ENCODE measurements at regions not wholly inside any gene's neighbourhood (a gene's known extent, or its start where the extent isn't known, plus 50 kb on each side); places are given as distances from the start of the nearest gene placed in this dataset.
"Not testable (repeated sequence)": the region's sequence is repeated elsewhere in the genome, so short reads cannot be mapped to it uniquely, and the experiment has no call there.

DNA sequence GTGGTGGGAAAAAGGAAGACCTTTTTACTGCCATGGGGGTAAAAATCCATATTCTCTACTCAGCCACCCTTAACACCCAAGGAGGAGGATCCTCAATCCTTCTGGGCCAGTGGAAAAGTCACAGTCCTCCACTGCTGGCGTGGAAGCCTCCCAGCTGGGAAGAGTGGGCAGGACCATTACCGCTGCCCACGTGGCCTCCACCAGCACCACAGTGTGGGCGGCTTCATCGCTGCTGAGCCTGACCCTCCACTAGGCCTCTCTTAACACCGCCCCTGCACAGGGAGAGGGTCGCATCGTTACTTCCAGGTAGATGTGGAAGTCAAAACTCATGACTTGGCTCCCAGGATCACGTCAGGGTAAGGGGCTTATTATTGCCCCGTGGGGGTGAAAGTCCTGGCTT lies 656.5 kb downstream of the SUCLG1 start:
- intact Hi-C loops (cut with micrococcal nuclease), result no loop called here

DNA sequence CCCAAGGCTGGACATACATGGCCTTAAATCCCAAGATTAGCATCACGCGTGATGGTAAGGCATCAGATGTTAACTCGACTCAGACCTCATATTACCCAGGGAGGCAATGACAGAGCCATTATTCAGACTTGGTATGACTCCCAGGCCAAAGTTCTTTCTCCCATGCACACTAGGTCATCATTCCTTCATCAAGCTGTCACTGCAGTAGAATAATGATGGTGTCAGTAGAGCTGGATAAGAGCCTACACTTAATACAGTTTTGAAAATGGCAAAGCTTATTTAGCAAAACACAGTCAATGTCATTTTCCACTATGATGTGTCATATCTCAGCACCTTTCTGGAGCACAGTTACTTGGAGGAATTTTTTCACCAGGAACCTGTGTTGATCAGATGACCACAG lies 663.3 kb downstream of the SUCLG1 start:
- intact Hi-C loops (cut with micrococcal nuclease), result no loop called here

DNA sequence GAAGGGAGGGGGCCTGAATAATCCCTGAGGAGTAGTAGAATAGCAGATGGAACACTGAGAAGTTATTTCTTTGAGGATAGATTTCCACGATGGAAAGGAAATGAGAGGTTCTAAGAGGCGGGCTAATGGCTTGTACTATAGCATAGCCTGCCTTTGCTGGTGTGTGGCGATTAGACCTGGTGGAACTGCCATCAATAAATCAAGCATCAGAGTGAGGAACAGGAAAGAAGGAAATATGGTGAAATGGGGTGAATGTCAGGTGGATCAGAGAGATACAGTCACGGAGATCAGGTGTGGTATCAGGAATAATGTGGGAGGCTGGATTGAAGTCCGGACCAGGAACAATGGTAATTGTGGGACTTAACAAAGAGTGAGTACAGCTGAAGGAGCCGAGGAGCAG lies 668.6 kb downstream of the SUCLG1 start:
- intact Hi-C loops (cut with micrococcal nuclease), result not testable (repeated sequence)

DNA sequence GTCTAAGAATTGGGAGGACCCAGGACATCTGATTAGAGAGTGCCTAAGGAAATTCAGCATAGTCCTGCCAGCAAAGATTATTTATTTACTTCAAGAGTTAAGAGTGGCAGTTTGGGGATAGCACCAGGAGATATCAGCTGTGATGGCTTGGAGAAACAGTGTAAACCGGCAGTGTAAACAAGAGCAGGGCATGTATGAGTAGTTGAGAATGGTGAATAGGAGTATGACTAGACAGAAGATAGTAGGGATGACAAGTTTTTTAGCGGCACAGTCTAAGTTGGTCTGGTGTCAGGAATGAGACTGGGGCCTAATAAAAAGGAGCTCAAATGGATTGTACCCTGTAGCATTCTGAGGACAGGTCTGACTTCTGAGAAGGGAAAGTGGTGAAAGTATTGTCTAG lies 669.4 kb downstream of the SUCLG1 start:
- intact Hi-C loops (cut with micrococcal nuclease), result not testable (repeated sequence)

DNA sequence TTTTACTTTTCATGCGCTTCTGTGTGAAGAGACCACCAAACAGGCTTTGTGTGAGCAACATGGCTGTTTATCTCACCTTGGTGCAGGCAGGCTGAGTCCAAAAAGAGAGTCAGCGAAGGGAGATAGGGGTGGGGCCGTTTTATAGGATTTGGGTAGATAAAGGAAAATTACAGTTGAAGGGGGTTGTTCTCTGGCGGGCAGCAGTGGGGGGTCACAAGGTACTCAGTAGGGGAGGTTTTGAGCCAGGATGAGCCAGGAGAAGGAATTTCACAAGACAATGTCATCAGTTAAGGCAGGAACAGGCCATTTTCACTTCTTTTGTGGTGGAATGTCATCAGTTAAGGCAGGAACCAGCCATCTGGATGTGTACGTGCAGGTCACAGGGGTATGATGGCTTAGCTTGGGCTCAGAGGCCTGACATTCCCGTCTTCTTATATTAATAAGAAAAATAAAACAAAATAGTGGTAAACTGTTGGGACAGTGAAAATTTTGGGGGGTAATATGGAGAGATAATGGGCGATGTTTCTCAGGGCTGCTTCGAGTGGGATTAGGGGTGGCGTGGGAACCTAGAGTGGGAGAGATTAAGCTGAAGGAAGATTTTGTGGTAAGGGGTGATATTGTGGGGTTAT lies 670.0 kb downstream of the SUCLG1 start:
- intact Hi-C loops (cut with micrococcal nuclease), result not testable (repeated sequence)

DNA sequence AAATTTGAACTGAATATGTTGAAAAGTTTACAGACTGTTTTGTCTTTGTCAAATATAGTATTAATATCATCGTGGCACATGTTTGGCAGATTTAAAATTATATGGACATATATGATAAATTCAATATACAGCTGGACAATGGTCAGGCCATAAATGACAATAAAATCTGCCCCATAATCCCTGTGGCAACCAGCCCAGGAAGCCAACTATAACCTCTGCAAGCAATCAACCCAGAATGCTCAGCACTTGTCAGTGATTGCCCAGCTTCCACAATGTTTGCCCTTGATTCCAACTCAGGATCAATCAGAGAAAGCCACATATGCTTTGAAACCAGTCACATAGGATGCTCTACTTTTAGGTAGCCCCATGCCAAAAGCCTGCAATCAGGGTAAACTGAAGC lies 671.9 kb downstream of the SUCLG1 start:
- intact Hi-C loops (cut with micrococcal nuclease), result no loop called here

DNA sequence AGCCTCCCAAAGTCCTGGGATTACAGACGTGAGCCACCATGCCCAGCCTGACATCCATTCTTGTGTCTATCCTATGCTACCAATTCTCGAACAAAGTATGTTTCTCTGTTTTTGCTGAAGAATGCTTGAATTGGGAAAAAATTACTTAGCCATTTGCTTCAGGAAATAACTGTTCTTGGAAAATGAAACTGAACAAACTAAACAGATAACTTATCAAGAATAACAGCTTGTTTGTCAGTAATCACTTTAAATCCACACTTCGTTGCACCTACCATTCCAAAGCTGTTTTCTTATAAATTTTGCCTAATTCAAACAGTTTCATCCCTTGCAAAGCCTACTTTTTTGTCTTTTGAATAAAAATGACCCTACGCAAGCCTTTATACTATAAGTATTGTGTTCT lies 672.9 kb downstream of the SUCLG1 start:
- intact Hi-C loops (cut with micrococcal nuclease), result no loop called here

DNA sequence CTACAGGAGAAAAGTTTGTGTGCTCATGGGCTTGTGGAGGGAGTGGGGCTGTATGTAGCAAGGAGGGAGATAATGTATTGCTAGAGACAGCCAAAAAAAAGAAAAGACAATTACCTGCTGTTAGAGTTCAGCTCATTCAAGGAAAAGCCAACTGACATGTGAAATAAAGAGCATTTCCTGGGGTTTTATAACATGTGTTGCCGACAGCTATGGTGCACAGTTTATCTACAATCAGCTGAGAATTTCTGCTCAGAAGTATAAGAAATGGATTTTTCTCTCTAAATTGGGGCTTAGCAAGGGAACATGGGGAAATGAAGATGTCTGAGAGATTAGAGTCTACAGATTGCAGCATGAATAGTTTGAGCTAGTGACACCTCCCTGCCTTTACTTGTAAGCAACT lies 674.1 kb downstream of the SUCLG1 start:
- intact Hi-C loops (cut with micrococcal nuclease), result no loop called here

DNA sequence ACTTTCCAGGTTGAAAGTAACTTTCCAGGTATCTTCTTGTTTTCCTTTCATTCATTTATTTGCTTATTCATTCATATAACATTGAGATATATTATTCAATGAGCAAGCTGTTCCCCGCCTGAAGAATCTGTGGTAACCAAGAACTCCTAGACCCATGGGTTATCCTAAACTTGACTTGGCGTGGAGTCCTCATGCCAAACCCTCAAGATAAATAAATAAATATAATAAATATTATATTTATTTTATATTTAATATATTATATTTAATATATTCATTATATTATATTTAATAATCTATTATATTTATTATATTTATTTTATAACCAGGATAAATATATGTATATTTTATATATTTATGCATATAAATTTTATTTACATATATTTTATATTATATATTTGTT lies 674.8 kb downstream of the SUCLG1 start:
- intact Hi-C loops (cut with micrococcal nuclease), result no loop called here

DNA sequence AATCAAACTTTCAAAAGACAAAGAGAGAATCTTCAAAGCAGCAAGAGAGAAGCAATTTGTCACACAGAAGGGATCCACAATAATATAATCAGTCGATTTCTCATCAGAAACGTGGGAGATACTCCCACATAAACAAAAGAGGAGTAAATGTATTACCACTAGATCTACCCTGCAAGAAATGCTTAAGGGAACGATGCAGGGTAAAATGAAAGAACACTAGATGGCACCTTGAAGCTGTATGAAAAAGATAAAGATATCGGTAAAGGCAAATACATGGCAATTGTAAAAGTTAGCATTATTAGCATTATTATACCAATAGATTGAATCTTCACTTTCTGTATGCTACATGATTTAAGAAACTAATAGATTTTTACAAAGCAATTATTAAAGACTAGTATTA lies 677.0 kb downstream of the SUCLG1 start:
- intact Hi-C loops (cut with micrococcal nuclease), result no loop called here

DNA sequence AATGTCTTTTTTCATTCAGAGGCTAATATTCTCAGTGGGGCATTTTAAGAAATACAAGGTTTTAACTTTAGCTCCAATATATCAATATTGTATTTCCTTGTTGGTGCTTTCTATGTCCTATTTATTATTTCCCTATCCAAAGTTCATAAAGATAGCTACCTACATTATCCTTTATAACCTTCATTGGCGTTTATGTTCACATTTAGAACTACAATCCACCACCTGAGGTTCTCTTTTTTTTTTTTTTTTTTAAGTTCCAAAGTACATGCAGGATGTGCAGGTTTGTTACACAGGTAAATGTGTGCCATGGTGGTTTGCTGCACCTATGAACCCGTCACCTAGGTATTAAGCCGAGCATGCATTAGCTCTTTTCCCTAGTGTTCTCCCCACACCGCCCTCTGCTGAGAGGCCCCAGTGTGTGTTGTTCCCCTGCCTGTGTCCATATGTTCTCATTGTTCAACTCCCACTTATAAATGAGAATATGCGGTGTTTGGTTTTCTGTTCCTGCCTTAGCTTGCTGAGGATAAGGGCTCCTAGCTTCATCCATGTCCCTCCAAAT lies 694.6 kb downstream of the SUCLG1 start:
- intact Hi-C loops (cut with micrococcal nuclease), result no loop called here

DNA sequence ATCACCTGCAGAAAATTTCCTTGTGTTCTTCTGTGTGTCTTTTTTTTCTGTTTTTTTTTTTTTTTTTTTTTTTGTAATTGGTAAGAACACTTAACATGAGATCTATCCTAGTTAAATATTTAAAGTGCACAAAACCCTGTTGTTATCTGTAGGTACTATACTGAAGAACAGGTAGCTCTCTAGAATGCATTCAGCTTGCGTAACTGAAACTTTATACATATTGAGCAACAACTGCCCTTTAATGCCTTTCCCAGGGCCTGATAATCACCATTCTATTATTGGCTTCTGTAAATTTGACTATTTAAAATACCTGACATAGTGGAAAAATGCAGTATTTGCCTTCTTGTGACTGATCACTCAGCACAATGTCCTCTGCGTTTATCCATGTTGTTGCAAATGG lies 701.8 kb downstream of the SUCLG1 start:
- intact Hi-C loops (cut with micrococcal nuclease), result no loop called here

DNA sequence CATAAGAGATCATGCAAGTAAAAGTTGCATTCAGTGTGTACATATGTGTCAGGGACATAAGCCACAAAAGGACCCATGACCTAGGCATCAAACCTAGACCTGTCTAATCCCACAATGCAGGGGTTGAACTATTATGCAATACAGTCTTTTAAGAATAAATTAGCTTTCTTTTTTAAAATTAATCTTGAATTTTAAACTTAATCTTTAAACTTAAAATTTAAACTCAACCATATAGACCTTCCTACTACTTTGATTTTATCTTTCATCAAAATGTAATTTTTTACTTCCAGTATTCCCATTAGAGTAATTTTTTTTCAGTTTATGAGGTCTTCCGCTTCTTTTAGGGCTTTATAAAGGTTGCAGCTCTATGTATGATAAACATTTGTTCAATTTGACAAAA lies 702.9 kb downstream of the SUCLG1 start:
- intact Hi-C loops (cut with micrococcal nuclease), result no loop called here

DNA sequence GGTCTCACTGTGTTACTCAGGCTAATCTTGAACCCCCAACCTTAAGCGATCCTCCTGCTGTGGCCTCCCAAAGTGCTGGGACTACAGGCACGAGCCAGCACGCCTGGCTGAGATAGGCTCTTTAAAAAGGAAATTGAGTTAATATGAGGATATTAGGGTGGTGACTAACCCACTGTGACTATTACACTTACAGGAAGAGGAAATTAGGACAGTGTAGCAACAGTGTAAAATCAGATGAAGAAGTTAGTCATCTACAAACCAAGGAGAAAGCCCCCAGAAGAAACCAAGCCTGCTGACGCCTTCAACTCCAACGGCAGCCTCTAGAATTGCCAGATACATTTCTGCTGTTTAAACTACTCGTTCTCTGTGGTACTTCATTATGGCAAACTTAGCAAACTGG lies 711.9 kb downstream of the SUCLG1 start:
- intact Hi-C loops (cut with micrococcal nuclease), result no loop called here

DNA sequence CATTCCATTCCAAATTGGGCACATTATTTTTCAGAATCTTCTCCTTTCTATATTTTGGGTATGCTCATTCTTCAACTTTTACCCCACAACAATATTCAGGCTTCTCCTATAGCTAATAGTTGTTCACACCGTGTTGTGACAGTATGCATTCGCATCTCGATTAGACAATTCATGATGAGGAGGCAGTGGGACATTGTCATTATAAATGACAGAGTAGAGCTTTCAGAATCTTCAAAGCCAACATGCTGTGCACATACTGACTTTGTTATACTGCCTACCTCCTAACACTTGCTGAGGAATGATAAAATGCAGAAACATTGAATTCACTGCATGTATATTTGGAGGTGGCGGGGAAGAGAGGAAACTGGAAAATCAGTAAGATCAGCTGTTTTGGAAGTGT lies 714.2 kb downstream of the SUCLG1 start:
- intact Hi-C loops (cut with micrococcal nuclease), result no loop called here

DNA sequence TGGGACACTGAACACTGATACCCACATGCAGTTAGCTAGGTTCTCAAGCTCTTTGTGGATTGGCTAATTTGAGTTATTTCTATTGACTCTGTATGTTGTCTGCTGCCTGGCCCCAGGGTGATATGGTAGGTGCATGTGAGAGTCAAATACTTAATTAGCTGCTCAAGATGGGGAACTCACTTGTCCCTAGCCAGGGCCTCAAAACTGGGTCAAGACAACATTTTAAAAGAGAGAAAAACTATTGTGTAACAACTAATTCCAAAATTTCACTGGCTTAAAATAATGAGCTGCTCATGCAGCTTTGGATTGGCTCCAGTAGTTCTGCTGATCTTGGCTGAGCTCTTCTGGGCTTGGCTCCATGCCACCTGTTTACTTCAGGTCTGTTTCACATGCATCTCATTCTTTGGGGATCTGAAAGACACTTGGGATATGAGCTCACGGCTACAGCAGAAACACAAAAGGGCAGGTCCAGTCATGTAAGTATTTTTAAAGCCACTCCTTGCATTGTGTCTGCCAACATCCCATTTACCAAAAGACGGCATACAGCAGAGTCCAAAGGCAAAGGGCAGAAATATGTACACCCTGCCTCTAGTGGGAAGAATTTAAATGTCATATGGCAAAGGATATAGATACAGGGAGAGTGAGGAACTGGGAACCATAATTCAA lies 716.8 kb downstream of the SUCLG1 start:
- intact Hi-C loops (cut with micrococcal nuclease), result no loop called here

DNA sequence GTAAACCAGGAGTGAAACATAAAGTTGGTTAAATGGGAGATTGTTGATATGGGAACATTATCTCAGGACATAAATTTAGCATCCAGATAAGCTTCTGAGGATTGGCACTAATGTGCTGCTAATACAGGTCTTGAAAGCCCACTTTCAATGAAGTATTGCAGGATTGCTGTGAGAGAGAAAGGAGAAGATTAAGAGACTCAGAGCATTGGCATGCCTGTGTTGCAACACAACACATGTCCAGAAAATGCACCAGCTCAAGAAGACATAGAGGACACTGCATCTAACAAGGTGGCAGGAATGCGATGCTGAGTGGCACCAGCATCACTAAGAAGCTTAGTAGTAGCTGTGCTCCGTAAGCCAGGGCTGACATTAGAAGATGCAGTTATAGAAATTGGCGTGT lies 728.9 kb downstream of the SUCLG1 start:
- intact Hi-C loops (cut with micrococcal nuclease), result no loop called here

DNA sequence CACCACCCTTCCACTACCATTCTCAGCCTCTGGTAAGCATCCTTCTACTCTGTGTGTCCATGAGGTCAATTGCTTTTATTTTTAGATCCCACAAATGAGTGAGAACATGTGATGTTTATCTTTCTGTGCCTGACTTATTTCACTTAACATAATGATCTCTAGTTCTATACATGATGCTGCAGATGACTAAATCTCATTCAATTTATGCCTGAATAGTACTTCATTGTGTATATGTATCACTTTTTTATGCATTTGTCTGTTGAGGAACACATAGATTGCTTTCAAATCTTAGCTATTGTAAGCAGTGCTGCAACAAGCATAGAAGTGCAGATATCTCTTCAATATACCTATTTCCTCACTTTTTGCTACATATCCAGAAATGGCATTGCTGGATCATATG lies 733.3 kb downstream of the SUCLG1 start:
- intact Hi-C loops (cut with micrococcal nuclease), result no loop called here

DNA sequence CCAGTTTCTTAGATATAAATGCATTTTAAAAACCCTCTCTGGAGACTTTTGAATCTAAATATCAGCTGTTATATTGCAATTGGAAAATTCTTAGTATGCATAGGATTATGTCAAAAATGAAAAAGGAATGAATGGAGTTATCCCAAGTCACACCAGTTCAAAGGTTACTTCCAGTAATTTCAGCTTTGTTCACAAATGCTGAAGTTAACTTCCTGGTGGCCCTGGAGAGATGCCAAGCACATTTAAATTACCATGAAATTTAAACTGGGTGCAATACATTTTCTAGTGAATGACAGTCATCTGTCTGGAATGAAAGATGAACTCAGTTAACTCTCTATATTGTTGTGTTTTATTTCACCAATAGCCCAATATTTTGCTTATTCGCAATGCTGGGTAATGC lies 753.9 kb downstream of the SUCLG1 start:
- intact Hi-C loops (cut with micrococcal nuclease), result no loop called here

DNA sequence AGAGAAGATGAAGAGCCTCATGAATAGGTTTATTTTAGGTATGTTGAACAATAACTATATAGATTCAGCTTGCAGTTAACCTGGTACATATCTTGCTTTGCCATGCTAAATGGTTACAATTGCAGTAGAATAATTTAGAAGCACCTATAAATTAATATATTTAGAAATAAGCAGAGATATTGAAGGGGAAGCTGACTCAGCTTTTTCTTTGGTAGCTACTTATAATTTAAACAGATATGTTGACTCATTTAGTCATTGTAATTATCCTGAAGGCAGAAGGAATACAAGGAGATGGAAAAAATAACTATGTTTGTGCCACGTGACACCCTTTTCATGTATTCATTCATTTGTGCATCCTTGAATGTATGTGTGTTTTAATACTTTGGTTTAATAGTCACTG lies 755.5 kb downstream of the SUCLG1 start:
- intact Hi-C loops (cut with micrococcal nuclease), result no loop called here

DNA sequence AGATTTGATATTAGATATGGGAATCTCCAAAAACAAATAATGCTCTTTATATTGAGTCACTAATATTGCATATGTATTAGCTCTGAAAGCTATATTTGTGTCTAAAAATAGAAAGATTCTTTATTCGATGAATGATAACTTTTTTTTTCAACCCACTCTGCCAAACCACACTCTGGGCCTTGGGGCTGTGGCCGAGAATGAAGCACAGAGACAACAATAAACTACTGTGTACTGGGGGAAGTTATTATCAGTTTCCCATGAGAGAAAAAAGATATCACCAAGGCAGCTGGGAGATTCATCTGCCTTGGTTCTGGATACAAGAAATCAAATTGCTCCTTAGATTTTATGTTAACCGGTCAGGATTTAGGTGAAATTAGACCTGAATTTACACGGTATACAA lies 762.2 kb downstream of the SUCLG1 start:
- intact Hi-C loops (cut with micrococcal nuclease), result no loop called here

DNA sequence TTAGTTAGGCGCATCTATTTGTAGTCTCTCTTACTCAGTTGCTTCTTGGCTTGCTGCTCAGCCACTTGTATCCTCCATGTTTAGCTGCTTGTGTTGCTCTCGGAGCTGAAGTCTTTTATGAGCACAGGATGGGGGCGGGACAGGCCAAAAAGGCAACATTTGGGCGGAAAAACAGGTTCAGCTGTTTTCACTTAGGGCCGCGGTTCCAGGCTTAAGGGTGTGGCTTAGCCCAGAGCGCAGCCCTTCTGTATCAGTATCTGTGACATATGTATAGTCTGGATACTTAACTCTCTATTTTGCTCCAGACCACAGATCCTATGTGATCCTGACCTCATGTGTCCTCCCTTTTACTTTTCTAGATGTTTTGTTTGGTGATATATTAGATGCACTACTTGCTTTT lies 763.5 kb downstream of the SUCLG1 start:
- intact Hi-C loops (cut with micrococcal nuclease), result no loop called here

DNA sequence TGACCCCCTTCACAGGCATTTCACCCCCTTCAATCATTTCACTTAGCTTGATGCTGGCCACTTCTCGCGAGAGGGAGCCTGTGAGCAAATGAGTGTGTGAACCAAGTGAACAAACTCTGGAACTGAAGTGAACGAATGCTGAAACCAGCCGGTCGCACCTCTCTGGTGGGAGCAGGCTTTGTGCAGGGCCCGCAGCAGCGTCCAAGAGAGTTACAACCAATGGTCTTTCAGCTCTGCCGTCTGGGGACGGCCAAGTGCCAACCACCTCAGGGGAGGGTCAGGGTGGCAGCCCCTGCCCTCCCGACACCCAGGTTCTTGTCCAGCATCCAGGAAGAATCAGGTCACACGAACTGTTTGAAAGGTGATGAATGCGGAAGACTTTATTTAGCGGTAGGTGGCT lies 764.0 kb downstream of the SUCLG1 start:
- intact Hi-C loops (cut with micrococcal nuclease), result no loop called here
